ENCODE measurements at regions not wholly inside any gene's neighbourhood (a gene's known extent, or its start where the extent isn't known, plus 50 kb on each side); places are given as distances from the start of the nearest gene placed in this dataset.

DNA sequence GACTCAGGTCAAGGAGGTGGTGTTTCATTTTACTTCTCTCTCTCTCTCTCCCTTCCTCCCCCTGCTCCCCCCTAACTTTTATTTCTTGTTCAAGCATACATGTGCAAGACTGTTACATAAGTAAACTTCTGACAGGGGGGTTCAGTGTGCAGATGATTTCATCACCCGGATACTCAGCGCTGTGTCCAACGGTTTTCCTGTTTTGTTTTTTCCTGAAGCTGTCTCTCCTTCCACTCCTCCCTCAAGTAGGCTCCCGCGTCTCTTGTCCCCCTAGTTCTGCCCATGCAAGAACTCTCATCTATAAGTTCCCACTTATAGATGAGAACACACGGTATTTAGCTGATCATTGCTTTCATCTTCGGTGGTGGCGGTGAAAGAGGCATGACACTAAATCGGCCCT, 751.9 kb upstream of the DEFB115 start:
- TF ChIP-seq, protein P1, sequence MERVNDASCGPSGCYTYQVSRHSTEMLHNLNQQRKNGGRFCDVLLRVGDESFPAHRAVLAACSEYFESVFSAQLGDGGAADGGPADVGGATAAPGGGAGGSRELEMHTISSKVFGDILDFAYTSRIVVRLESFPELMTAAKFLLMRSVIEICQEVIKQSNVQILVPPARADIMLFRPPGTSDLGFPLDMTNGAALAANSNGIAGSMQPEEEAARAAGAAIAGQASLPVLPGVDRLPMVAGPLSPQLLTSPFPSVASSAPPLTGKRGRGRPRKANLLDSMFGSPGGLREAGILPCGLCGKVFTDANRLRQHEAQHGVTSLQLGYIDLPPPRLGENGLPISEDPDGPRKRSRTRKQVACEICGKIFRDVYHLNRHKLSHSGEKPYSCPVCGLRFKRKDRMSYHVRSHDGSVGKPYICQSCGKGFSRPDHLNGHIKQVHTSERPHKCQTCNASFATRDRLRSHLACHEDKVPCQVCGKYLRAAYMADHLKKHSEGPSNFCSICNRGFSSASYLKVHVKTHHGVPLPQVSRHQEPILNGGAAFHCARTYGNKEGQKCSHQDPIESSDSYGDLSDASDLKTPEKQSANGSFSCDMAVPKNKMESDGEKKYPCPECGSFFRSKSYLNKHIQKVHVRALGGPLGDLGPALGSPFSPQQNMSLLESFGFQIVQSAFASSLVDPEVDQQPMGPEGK (CRISPR knock-in tag; IDR thresholded peaks at IDR 0.05; ENCODE audit: borderline replicate concordance): no peak
- TF ChIP-seq ESRRG (CRISPR knock-in tag; IDR thresholded peaks at IDR 0.05) (no peak), ZFP30 (CRISPR knock-in tag; IDR thresholded peaks at IDR 0.05) (no peak), ZNF70 (CRISPR knock-in tag; IDR thresholded peaks at IDR 0.05) (no peak), ZFP3 (CRISPR knock-in tag; IDR thresholded peaks at IDR 0.05) (no peak)
- TF ChIP-seq, protein P2, sequence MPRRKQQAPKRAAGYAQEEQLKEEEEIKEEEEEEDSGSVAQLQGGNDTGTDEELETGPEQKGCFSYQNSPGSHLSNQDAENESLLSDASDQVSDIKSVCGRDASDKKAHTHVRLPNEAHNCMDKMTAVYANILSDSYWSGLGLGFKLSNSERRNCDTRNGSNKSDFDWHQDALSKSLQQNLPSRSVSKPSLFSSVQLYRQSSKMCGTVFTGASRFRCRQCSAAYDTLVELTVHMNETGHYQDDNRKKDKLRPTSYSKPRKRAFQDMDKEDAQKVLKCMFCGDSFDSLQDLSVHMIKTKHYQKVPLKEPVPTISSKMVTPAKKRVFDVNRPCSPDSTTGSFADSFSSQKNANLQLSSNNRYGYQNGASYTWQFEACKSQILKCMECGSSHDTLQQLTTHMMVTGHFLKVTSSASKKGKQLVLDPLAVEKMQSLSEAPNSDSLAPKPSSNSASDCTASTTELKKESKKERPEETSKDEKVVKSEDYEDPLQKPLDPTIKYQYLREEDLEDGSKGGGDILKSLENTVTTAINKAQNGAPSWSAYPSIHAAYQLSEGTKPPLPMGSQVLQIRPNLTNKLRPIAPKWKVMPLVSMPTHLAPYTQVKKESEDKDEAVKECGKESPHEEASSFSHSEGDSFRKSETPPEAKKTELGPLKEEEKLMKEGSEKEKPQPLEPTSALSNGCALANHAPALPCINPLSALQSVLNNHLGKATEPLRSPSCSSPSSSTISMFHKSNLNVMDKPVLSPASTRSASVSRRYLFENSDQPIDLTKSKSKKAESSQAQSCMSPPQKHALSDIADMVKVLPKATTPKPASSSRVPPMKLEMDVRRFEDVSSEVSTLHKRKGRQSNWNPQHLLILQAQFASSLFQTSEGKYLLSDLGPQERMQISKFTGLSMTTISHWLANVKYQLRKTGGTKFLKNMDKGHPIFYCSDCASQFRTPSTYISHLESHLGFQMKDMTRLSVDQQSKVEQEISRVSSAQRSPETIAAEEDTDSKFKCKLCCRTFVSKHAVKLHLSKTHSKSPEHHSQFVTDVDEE (CRISPR knock-in tag; IDR thresholded peaks at IDR 0.05): no peak
